HEK293 (cell line): ENCODE measurements at regions not wholly inside any gene's neighbourhood (a gene's known extent, or its start where the extent isn't known, plus 50 kb on each side); places are given as distances from the start of the nearest gene placed in this dataset.

ENCODE experiments used
- CTCF ChIA-PET: fragments of 350-600 bp; formaldehyde crosslinking; extraction: SDS; loops from one replicate; lab custom pipeline; 2021; ENCODE audit warnings: antibody characterized with exemption; lab: Yijun Ruan, JAX
- POLR2A ChIA-PET: fragments of 300-600 bp; formaldehyde crosslinking; extraction: SDS; loops from one replicate; lab custom pipeline; 2020; ENCODE audit warnings: antibody characterized with exemption, inconsistent platforms; lab: Yijun Ruan, JAX
- H3K27ac ChIP-seq: fragments of 200-500 bp; sonication (Bioruptor generic); 2 replicates; pipeline ENCODE4 v1.5.1; 2014; ENCODE audit warnings: low read depth, low read length, control low read depth, inconsistent platforms; ENCODE audit errors: extremely low read depth
- H3K36me3 ChIP-seq, 2 experiments: fragments of 200-500 bp in 1 of 2; sonication (Bioruptor generic) in 1 of 2; 1 replicate in 1 of 2; 2 replicates in 1 of 2; pipeline ENCODE4 v1.5.1; 2014 to 2017; ENCODE audit warnings: inconsistent platforms in 2 of 2, low read length in 2 of 2; ENCODE audit not compliant: control insufficient read depth in 2 of 2, insufficient read depth in 1 of 2
- H3K4me1 ChIP-seq: fragments of 200-500 bp; sonication (Bioruptor generic); 2 replicates; pipeline ENCODE4 v1.5.1; 2014; ENCODE audit warnings: mild to moderate bottlenecking, low read length, inconsistent platforms; ENCODE audit not compliant: control insufficient read depth, insufficient read depth
- H3K4me3 ChIP-seq: 2 replicates; pipeline ENCODE4 v1.5.1; 2011; ENCODE audit warnings: low read depth, mild to moderate bottlenecking, control low read depth, low read length, moderate library complexity
- H3K9me3 ChIP-seq: fragments of 200-500 bp; sonication (Bioruptor generic); 2 replicates; pipeline ENCODE4 v1.5.1; 2014; ENCODE audit warnings: low read depth, low read length, inconsistent platforms; ENCODE audit not compliant: control insufficient read depth, insufficient read depth
- GFI1B ChIP-seq: fragments of 450-650 bp; formaldehyde crosslinking; IDR thresholded peaks from 2 replicates; pipeline ENCODE4 v1.5.1; 2016; ENCODE audit warnings: missing biosample characterization, missing genetic modification characterization
- GLIS2 ChIP-seq: fragments of 450-650 bp; formaldehyde crosslinking; IDR thresholded peaks from 2 replicates; pipeline ENCODE4 v1.5.1; 2016; ENCODE audit warnings: missing biosample characterization, missing genetic modification characterization
- HIC1 ChIP-seq: fragments of 450-650 bp; formaldehyde crosslinking; IDR thresholded peaks from 2 replicates; pipeline ENCODE4 v1.5.1; 2016; ENCODE audit warnings: missing biosample characterization, missing genetic modification characterization
- YY1 ChIP-seq: fragments of 450-650 bp; formaldehyde crosslinking; IDR thresholded peaks from 2 replicates; pipeline ENCODE4 v1.5.1; 2018; ENCODE audit warnings: missing biosample characterization, missing genetic modification characterization
- ZNF175 ChIP-seq: fragments of 450-650 bp; formaldehyde crosslinking; IDR thresholded peaks from 2 replicates; pipeline ENCODE4 v1.5.1; 2016; ENCODE audit warnings: missing biosample characterization, missing genetic modification characterization
- ZNF214 ChIP-seq: fragments of 450-650 bp; formaldehyde crosslinking; IDR thresholded peaks from 2 replicates; pipeline ENCODE4 v1.5.1; 2017; ENCODE audit warnings: missing biosample characterization, mild to moderate bottlenecking, missing genetic modification characterization, borderline replicate concordance
- ZNF571 ChIP-seq: fragments of 450-650 bp; formaldehyde crosslinking; IDR thresholded peaks from 2 replicates; pipeline ENCODE4 v1.5.0; 2017; ENCODE audit warnings: missing biosample characterization, missing genetic modification characterization
- ZSCAN16 ChIP-seq: fragments of 450-650 bp; formaldehyde crosslinking; IDR thresholded peaks from 2 replicates; pipeline ENCODE4 v1.5.1; 2016; ENCODE audit warnings: missing biosample characterization, missing genetic modification characterization
- TF ChIP-seq, protein P1 (sequence below): fragments of 450-650 bp; formaldehyde crosslinking; IDR thresholded peaks from 2 replicates; pipeline ENCODE4 v1.5.1; 2016; ENCODE audit warnings: missing biosample characterization, missing genetic modification characterization
- TF ChIP-seq, protein P2 (sequence below): fragments of 450-650 bp; formaldehyde crosslinking; IDR thresholded peaks from 2 replicates; pipeline ENCODE4 v1.5.1; 2016; ENCODE audit warnings: missing biosample characterization, missing genetic modification characterization

- Histone ChIP-seq H3K9me3 (no peaks in the 10 kb centered on the region), H3K27ac (no peak overlapping the region), H3K4me1 (no peaks in the 10 kb centered on the region), H3K36me3 (no peaks in the 10 kb centered on the region), H3K4me3 (no peak overlapping the region)
- TF ChIP-seq HIC1 = no peak
- ChIA-PET POLR2A (no interaction called here), CTCF (no interaction called here)
Measured at GRCh38 chr5:163633926-163634460, 128.6 kb downstream of the MAT2B start.

- CTCF ChIA-PET = interaction anchor here (0.6 kb wide), 1 partner anchor 59 kb away, joined by 3 read pairs; no protein-coding TSS in a partner anchor
- no peak overlapping the region for H3K27ac ChIP-seq
- no peaks in the 10 kb centered on the region for H3K4me1 ChIP-seq
- POLR2A ChIA-PET = no interaction called here
- H3K4me3 ChIP-seq = no peak overlapping the region
- H3K36me3 ChIP-seq = no peaks in the 10 kb centered on the region
- TF ChIP-seq GLIS2 (no peak), ZSCAN16 (tag by site-specific recombination) (no peak), ZNF571 (no peak), ZNF214 (no peak), YY1 (no peak), GFI1B (tag by site-specific recombination) (no peak)
- TF ChIP-seq, protein P1, sequence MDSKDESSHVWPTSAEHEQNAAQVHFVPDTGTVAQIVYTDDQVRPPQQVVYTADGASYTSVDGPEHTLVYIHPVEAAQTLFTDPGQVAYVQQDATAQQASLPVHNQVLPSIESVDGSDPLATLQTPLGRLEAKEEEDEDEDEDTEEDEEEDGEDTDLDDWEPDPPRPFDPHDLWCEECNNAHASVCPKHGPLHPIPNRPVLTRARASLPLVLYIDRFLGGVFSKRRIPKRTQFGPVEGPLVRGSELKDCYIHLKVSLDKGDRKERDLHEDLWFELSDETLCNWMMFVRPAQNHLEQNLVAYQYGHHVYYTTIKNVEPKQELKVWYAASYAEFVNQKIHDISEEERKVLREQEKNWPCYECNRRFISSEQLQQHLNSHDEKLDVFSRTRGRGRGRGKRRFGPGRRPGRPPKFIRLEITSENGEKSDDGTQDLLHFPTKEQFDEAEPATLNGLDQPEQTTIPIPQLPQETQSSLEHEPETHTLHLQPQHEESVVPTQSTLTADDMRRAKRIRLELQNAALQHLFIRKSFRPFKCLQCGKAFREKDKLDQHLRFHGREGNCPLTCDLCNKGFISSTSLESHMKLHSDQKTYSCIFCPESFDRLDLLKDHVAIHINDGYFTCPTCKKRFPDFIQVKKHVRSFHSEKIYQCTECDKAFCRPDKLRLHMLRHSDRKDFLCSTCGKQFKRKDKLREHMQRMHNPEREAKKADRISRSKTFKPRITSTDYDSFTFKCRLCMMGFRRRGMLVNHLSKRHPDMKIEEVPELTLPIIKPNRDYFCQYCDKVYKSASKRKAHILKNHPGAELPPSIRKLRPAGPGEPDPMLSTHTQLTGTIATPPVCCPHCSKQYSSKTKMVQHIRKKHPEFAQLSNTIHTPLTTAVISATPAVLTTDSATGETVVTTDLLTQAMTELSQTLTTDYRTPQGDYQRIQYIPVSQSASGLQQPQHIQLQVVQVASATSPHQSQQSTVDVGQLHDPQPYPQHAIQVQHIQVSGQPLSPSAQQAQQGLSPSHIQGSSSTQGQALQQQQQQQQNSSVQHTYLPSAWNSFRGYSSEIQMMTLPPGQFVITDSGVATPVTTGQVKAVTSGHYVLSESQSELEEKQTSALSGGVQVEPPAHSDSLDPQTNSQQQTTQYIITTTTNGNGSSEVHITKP (tag by site-specific recombination) = no peak
- TF ChIP-seq, all 188 proteins: peak for 0
- no peaks in the 10 kb centered on the region for H3K9me3 ChIP-seq
Measured at GRCh38 chr5:163635631-163636030, 130.2 kb downstream of the MAT2B start.

DNA sequence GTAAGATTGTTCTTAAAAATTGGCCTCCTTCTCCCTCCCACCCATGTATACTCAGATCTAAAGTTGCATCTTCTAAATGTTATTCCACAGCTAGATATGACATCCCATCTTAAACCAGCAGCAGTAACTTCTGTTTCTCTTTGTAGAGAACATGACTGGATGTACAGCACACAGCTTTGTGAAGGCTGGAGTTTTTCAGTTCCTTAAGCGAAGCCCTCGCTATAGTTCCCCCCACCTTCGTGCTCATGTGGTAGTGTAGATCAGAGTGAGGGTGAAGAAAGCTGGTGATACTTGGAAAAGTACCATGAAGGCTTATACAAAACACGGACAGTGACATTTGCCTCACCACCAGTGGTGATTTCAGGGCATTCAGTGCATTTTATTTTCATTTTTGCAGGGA, 137.5 kb downstream of the MAT2B start:
- Histone ChIP-seq H3K36me3 (no peaks in the 10 kb centered on the region), H3K4me1 (no peaks in the 10 kb centered on the region), H3K27ac (no peak overlapping the region), H3K9me3 (no peaks in the 10 kb centered on the region), H3K4me3 (no peak overlapping the region)
- TF ChIP-seq ZNF175 (tag by site-specific recombination) = no peak
- TF ChIP-seq, protein P2, sequence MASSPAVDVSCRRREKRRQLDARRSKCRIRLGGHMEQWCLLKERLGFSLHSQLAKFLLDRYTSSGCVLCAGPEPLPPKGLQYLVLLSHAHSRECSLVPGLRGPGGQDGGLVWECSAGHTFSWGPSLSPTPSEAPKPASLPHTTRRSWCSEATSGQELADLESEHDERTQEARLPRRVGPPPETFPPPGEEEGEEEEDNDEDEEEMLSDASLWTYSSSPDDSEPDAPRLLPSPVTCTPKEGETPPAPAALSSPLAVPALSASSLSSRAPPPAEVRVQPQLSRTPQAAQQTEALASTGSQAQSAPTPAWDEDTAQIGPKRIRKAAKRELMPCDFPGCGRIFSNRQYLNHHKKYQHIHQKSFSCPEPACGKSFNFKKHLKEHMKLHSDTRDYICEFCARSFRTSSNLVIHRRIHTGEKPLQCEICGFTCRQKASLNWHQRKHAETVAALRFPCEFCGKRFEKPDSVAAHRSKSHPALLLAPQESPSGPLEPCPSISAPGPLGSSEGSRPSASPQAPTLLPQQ (tag by site-specific recombination) = no peak
- ChIA-PET POLR2A (no interaction called here), CTCF (no interaction called here)
